ENCODE measurements at regions not wholly inside any gene's neighbourhood (a gene's known extent, or its start where the extent isn't known, plus 50 kb on each side); places are given as distances from the start of the nearest gene placed in this dataset.

GRCh38 chr5:136701191-136701590 lies 335.8 kb upstream of the TRPC7 start:
- no CpG with 5 or more reads among the region's 1 CpG for WGBS (ENCODE audit: insufficient coverage)
- Mint-ChIP-seq H3K4me1 (no peaks in the 10 kb centered on the region), H3K4me3 (no peak overlapping the region), H3K9me3 (ENCODE audit: insufficient read depth) (peaks cover 1% of the 10 kb centered on the region), H3K27me3 (peaks cover 8% of the 10 kb centered on the region), H3K27ac (no peak overlapping the region)
- CTCF ChIA-PET: no interaction called here
- no peaks in the 10 kb centered on the region for H3K36me3 ChIP-seq (replicated peaks in 1 of 2; ENCODE audit: control extremely low read depth in 1 of 2, control insufficient read depth in 1 of 2, extremely low read depth in 1 of 2, insufficient read depth in 2 of 2, low read length in 1 of 2)
- H2AFZ ChIP-seq (ENCODE audit: insufficient read depth, low read depth, low read length, poor library complexity, severe bottlenecking): no peak overlapping the region
- TF ChIP-seq EZH2 (IDR thresholded peaks at IDR 0.05; ENCODE audit: borderline replicate concordance, insufficient read depth, low read depth, low read length, poor library complexity, severe bottlenecking): no peak
- TF ChIP-seq CTCF (IDR thresholded peaks at IDR 0.05): no peak
- H3K4me3 ChIP-seq (ENCODE audit: control extremely low read depth in 1 of 5, extremely low read depth in 1 of 5, insufficient read depth in 1 of 5, low read depth in 2 of 5, low read length in 4 of 5): no peak overlapping the region
- no peaks in the 10 kb centered on the region for H3K79me2 ChIP-seq (ENCODE audit: control insufficient read depth, insufficient read depth, low read length)
- intact Hi-C loops (cut with micrococcal nuclease): no loop called here
- DNase-seq (no peak), ATAC-seq (ENCODE audit: low read depth) (no peak)
- H3K27me3 ChIP-seq (replicated peaks in 1 of 4; ENCODE audit: control extremely low read depth in 1 of 4, control insufficient read depth in 3 of 4, insufficient read depth in 4 of 4, low read length in 3 of 4): no peaks in the 10 kb centered on the region
- peaks cover 0 to 4% (median 0%) of the 10 kb centered on the region in 3 donors for H3K9me3 ChIP-seq (ENCODE audit: control extremely low read depth in 1 of 3, control insufficient read depth in 2 of 3, insufficient read depth in 1 of 3, low read length in 2 of 3)
- H3K4me2 ChIP-seq (replicated peaks; ENCODE audit: low read depth, low read length, poor library complexity, severe bottlenecking): no peak overlapping the region
- H4K20me1 ChIP-seq (ENCODE audit: control insufficient read depth, insufficient read depth, low read length, poor library complexity, severe bottlenecking): no peaks in the 10 kb centered on the region
- no peak overlapping the region for H3K27ac ChIP-seq (ENCODE audit: low read length in 2 of 2)
- H3K9ac ChIP-seq (ENCODE audit: low read length): no peak overlapping the region
- POLR2A ChIA-PET: no interaction called here
- H3K4me1 ChIP-seq (ENCODE audit: control insufficient read depth in 2 of 2, insufficient read depth in 2 of 2, low read length in 2 of 2): no peaks in the 10 kb centered on the region

- H3K4me1 ChIP-seq (ENCODE audit: control insufficient read depth in 2 of 2, insufficient read depth in 2 of 2, low read length in 2 of 2): no peaks in the 10 kb centered on the region
- H3K27ac ChIP-seq (ENCODE audit: low read length in 2 of 2): no peak overlapping the region
- H3K79me2 ChIP-seq (ENCODE audit: control insufficient read depth, insufficient read depth, low read length): no peaks in the 10 kb centered on the region
- no peaks in the 10 kb centered on the region for H4K20me1 ChIP-seq (ENCODE audit: control insufficient read depth, insufficient read depth, low read length, poor library complexity, severe bottlenecking)
- WGBS (ENCODE audit: insufficient coverage): 2% methylated on average over 7 of the region's 7 CpGs
- H3K27me3 ChIP-seq (replicated peaks in 1 of 4; ENCODE audit: control extremely low read depth in 1 of 4, control insufficient read depth in 3 of 4, insufficient read depth in 4 of 4, low read length in 3 of 4): no peaks in the 10 kb centered on the region
- Mint-ChIP-seq H3K9me3 (ENCODE audit: insufficient read depth) (peaks cover 1% of the 10 kb centered on the region), H3K27me3 (peaks cover 8% of the 10 kb centered on the region), H3K4me3 (no peak overlapping the region), H3K4me1 (no peaks in the 10 kb centered on the region), H3K27ac (no peak overlapping the region)
- POLR2A ChIA-PET: no interaction called here
- ATAC-seq (ENCODE audit: low read depth) (no peak), DNase-seq (no peak)
- no peak overlapping the region for H2AFZ ChIP-seq (ENCODE audit: insufficient read depth, low read depth, low read length, poor library complexity, severe bottlenecking)
- H3K9me3 ChIP-seq (ENCODE audit: control extremely low read depth in 1 of 3, control insufficient read depth in 2 of 3, insufficient read depth in 1 of 3, low read length in 2 of 3): peaks cover 0 to 4% (median 0%) of the 10 kb centered on the region in 3 donors
- CTCF ChIA-PET: no interaction called here
- H3K9ac ChIP-seq (ENCODE audit: low read length): no peak overlapping the region
- intact Hi-C loops (cut with micrococcal nuclease): no loop called here
- H3K4me2 ChIP-seq (replicated peaks; ENCODE audit: low read depth, low read length, poor library complexity, severe bottlenecking): no peak overlapping the region
- TF ChIP-seq CTCF (IDR thresholded peaks at IDR 0.05): no peak
- no peak for TF ChIP-seq EZH2 (IDR thresholded peaks at IDR 0.05; ENCODE audit: borderline replicate concordance, insufficient read depth, low read depth, low read length, poor library complexity, severe bottlenecking)
- H3K36me3 ChIP-seq (replicated peaks in 1 of 2; ENCODE audit: control extremely low read depth in 1 of 2, control insufficient read depth in 1 of 2, extremely low read depth in 1 of 2, insufficient read depth in 2 of 2, low read length in 1 of 2): no peaks in the 10 kb centered on the region
- H3K4me3 ChIP-seq (ENCODE audit: control extremely low read depth in 1 of 5, extremely low read depth in 1 of 5, insufficient read depth in 1 of 5, low read depth in 2 of 5, low read length in 4 of 5): no peak overlapping the region
These were observed 334.3 kb upstream of the TRPC7 start for GRCh38 chr5:136699651-136700050.
